Adrenal gland (tissue), 9 donors: ENCODE measurements at regions not wholly inside any gene's neighbourhood (a gene's known extent, or its start where the extent isn't known, plus 50 kb on each side); places are given as distances from the start of the nearest gene placed in this dataset.

ENCODE experiments used
- DNase-seq, 7 donors: peaks; one replicate each; pipeline ENCODE4 v3.0.0-alpha.2; 2019 to 2020
- H3K27ac ChIP-seq, 5 donors: fragments of 200-600 bp; sonication (generic) in 4 of 5; 1 replicate in 3 of 5; 2 replicates in 2 of 5; pipeline versions ENCODE4 v1.5.1 to v1.8.0; 2016 to 2020; ENCODE audit warnings: mild to moderate bottlenecking in 1 of 5
- H3K27me3 ChIP-seq: fragments of 200-600 bp; 2 replicates; pipeline ENCODE4 v1.8.0; 2021
- H3K36me3 ChIP-seq, 2 donors: fragments of 200-600 bp; replicated peaks in 1 of 2; 1 replicate in 1 of 2; 2 replicates in 1 of 2; pipeline versions ENCODE4 v1.5.1 to v1.8.0; 2018 to 2022
- H3K4me1 ChIP-seq, 2 donors: fragments of 200-600 bp; replicated peaks in 1 of 2; 1 replicate in 1 of 2; 2 replicates in 1 of 2; pipeline versions ENCODE4 v1.5.1 to v1.8.0; 2018 to 2021
- H3K4me3 ChIP-seq, 4 donors: fragments of 200-600 bp; sonication (generic) in 3 of 4; one replicate each; pipeline ENCODE4 v1.5.1; 2016 to 2018
- H3K9me3 ChIP-seq, 3 donors: fragments of 200-600 bp; sonication (generic) in 1 of 3; replicated peaks in 1 of 3; 1 replicate in 2 of 3; 2 replicates in 1 of 3; pipeline versions ENCODE4 v1.5.1 to v1.8.0; 2016 to 2021
- CTCF ChIP-seq, 6 experiments: fragments of 450-650 bp in 4 of 6; fragments of 200-600 bp in 2 of 6; sonication (generic) in 1 of 6; IDR thresholded peaks; 1 replicate in 5 of 6; 2 replicates in 1 of 6; pipeline versions ENCODE4 v1.5.1 to v1.8.0; 2016 to 2021; ENCODE audit warnings: antibody characterized with exemption in 6 of 6, mild to moderate bottlenecking in 2 of 6, moderate library complexity in 1 of 6
- POLR2A ChIP-seq, 2 donors: fragments of 450-650 bp; IDR thresholded peaks; one replicate each; pipeline ENCODE4 v1.6.1; 2017; ENCODE audit warnings: antibody characterized with exemption in 2 of 2, mild to moderate bottlenecking in 2 of 2, moderate library complexity in 1 of 2
- WGBS, 4 donors: extraction: QIAGEN DNeasy Blood & Tissue Kit in 2 of 4; methylation state at CpG; one replicate each; pipeline versions ENCODE4 v1.1.5 to v1.1.7; 2013 to 2017; 5-methylcytosine and 5-hydroxymethylcytosine counted together
- intact Hi-C, 2 donors: fragments of 100-400 bp; cut with DNase I; formaldehyde crosslinking; loops; one replicate each; pipeline versions ENCODE4 v1.14.1 to v1.15.0; 2022 to 2023
- donor health status: healthy with polysubstance abuse.
- donor health status: Bipolar disorder and iron deficiency.
- donor health status: DM: yes; HTN: yes; CAD: no.
- donor health status: DM: no; HTN: no; CAD: no.
- donor health status: DM: no; HTN: no; CAD: no.

DNA sequence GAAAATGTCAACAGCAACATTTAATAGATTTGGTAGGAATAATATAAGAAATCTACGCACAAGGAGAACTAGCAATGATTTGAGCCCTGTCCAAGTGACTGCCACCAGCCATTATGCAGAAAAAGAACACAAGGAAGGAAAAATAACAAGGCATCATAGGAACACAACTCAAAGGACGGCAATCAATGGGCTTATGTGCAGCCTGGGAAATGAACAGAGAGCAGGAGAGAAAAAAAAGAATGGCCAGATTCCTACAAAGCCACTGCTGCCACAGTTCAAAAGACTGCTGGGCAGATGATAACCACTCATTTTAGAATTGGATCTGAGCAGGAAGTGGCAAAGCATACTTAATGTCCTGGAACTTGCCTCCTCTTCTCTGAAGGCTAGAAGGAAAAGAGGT lies 274.3 kb upstream of the CAMK1G start:
- no peak overlapping the region for H3K27ac ChIP-seq
- no peak for TF ChIP-seq POLR2A (IDR thresholded peaks at IDR 0.05)
- no peak for TF ChIP-seq CTCF (IDR thresholded peaks at IDR 0.05)
- intact Hi-C loops: no loop called here
- no peaks in the 10 kb centered on the region for H3K36me3 ChIP-seq
- H3K4me1 ChIP-seq: no peaks in the 10 kb centered on the region
- no peaks in the 10 kb centered on the region for H3K9me3 ChIP-seq
- 62 to 84% (median 72%) methylated on average over 2 of the region's 2 CpGs for WGBS, 4 donors
- no peaks in the 10 kb centered on the region for H3K27me3 ChIP-seq
- no peak for DNase-seq
- H3K4me3 ChIP-seq: no peak overlapping the region

DNA sequence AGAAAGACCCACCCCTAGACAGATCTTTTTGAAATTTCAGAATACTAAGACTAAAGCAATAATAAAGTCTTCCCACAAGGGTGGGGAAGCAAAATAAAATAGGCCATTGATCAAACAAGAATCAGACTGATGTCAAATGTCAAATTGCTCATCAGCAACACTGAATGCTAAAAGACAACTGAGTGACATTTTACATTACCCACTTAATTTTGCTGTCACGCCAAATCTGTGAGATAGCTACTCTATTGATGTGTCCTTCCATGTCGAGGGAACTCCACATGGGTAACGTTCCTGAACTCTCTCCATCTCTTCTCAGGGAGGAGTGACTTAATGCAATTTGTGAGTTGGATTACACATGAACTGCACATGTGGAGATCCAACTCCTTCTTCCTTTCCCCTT lies 271.7 kb upstream of the CAMK1G start:
- no peak for DNase-seq
- H3K9me3 ChIP-seq: no peaks in the 10 kb centered on the region
- intact Hi-C loops: no loop called here
- H3K36me3 ChIP-seq: no peaks in the 10 kb centered on the region
- H3K27me3 ChIP-seq: no peaks in the 10 kb centered on the region
- no peak overlapping the region for H3K27ac ChIP-seq
- WGBS, 4 donors: 70 to 85% (median 78%) methylated on average over 3 of the region's 3 CpGs
- H3K4me3 ChIP-seq: no peak overlapping the region
- TF ChIP-seq POLR2A (IDR thresholded peaks at IDR 0.05): no peak
- no peak for TF ChIP-seq CTCF (IDR thresholded peaks at IDR 0.05)
- no peaks in the 10 kb centered on the region for H3K4me1 ChIP-seq

DNA sequence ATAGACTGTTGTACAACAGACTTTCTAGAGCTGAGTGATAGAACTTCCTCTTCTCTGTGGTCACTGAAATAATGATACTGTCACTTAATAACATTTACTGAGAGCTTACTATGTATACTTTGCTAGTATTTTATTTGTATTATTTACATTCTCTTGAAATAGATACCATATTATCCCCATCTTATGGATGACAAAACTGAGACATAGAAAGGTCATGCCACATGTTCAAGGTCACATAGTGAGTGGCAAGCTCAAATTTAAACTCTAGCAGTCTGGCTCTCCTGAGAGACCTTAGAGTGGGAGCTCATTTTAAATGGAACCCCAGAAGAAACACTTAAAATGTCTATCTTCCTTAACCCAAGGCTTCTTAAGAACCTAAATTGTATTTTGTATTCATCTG lies 266.6 kb upstream of the CAMK1G start:
- TF ChIP-seq POLR2A (IDR thresholded peaks at IDR 0.05) (no peak), CTCF (IDR thresholded peaks at IDR 0.05) (no peak)
- H3K4me1 ChIP-seq: no peaks in the 10 kb centered on the region
- no peak overlapping the region for H3K27ac ChIP-seq
- DNase-seq: no peak
- H3K9me3 ChIP-seq: no peaks in the 10 kb centered on the region
- H3K36me3 ChIP-seq: no peaks in the 10 kb centered on the region
- no peaks in the 10 kb centered on the region for H3K27me3 ChIP-seq
- intact Hi-C loops: no loop called here
- H3K4me3 ChIP-seq: no peak overlapping the region

- no peaks in the 10 kb centered on the region for H3K27me3 ChIP-seq
- TF ChIP-seq POLR2A (IDR thresholded peaks at IDR 0.05) (no peak), CTCF (IDR thresholded peaks at IDR 0.05) (no peak)
- no peak for DNase-seq
- no peak overlapping the region for H3K4me3 ChIP-seq
- no peaks in the 10 kb centered on the region for H3K9me3 ChIP-seq
- 64 to 78% (median 71%) methylated on average over 7 of the region's 7 CpGs for WGBS, 4 donors
- no peaks in the 10 kb centered on the region for H3K36me3 ChIP-seq
- intact Hi-C loops: no loop called here
- no peaks in the 10 kb centered on the region for H3K4me1 ChIP-seq
- H3K27ac ChIP-seq: no peak overlapping the region
Measured at GRCh38 chr1:209318181-209319056, 265.1 kb upstream of the CAMK1G start.
